K562 (cell line): ENCODE measurements at regions not wholly inside any gene's neighbourhood (a gene's known extent, or its start where the extent isn't known, plus 50 kb on each side); places are given as distances from the start of the nearest gene placed in this dataset.

ENCODE experiments used
- ATAC-seq: fragments of 200-7000 bp; cut with Tn5 transposase; 3 replicates; pipeline ENCODE4 v1.9.1; 2020; ENCODE audit warnings: moderate library complexity
- BruUV-seq: library from RNA; stranded (reverse); fragments of 400-500 nt; replicated peaks from 2 replicates; lab custom pipeline; 2021; lab: Mats Ljungman, UMichigan
- CTCF ChIA-PET: fragments of 300-600 bp; formaldehyde crosslinking; extraction: SDS; loops from one replicate; lab custom pipeline; 2021; ENCODE audit warnings: low intra/inter-chr PET ratio; lab: Yijun Ruan, JAX
- POLR2A ChIA-PET: fragments of 300-600, 350-650 bp; sonication (Branson Sonifier 250); formaldehyde crosslinking; extraction: SDS; loops from one replicate; lab custom pipeline; 2021; ENCODE audit warnings: antibody characterized with exemption, inconsistent platforms; lab: Yijun Ruan, JAX
- DNase-seq, 4 experiments: peaks; one replicate each; pipeline versions ENCODE4 v3.0.0 to v3.0.0-alpha.2; 2011 to 2018; ENCODE audit warnings: low spot score in 3 of 4, mixed read lengths in 3 of 4; ENCODE audit errors: extremely low read depth in 1 of 4
- FAIRE-seq: peaks from 2 replicates; lab custom pipeline; 2011; peaks lifted over from hg19 to GRCh38; lab: Jason Lieb, UNC
- H2AFZ ChIP-seq: 2 replicates; pipeline ENCODE4 v1.6.0; 2011; ENCODE audit warnings: low read depth, low read length, control low read depth, inconsistent platforms
- H3K27ac ChIP-seq: fragments of 200-600 bp; 3 replicates; pipeline ENCODE4 v1.8.0; 2011; ENCODE audit warnings: low read depth, mild to moderate bottlenecking, control low read depth, inconsistent platforms, low read length, moderate library complexity, mixed read lengths; ENCODE audit errors: extremely low read depth
- H3K27me3 ChIP-seq, 2 experiments: fragments of 300-600 bp in 1 of 2; 2 replicates in 1 of 2; 3 replicates in 1 of 2; pipeline versions ENCODE4 v1.6.0 to v1.8.0; 2011; ENCODE audit warnings: inconsistent platforms in 2 of 2, low read length in 2 of 2, mild to moderate bottlenecking in 1 of 2, mixed read lengths in 1 of 2, moderate library complexity in 1 of 2; ENCODE audit not compliant: control insufficient read depth in 2 of 2, insufficient read depth in 2 of 2
- H3K36me3 ChIP-seq: fragments of 300-600 bp; 3 replicates; pipeline ENCODE4 v1.8.0; 2011; ENCODE audit warnings: mild to moderate bottlenecking, low read length, inconsistent platforms; ENCODE audit not compliant: control insufficient read depth, insufficient read depth
- H3K4me1 ChIP-seq, 2 experiments: fragments of 200-600 bp in 1 of 2; replicated peaks in 1 of 2; 2 replicates in 1 of 2; 3 replicates in 1 of 2; pipeline versions ENCODE4 v1.5.1 to v1.8.0; 2011; ENCODE audit warnings: inconsistent platforms in 2 of 2, low read length in 2 of 2, mild to moderate bottlenecking in 1 of 2, mixed read lengths in 1 of 2, moderate library complexity in 1 of 2; ENCODE audit not compliant: control insufficient read depth in 2 of 2, insufficient read depth in 2 of 2
- H3K4me2 ChIP-seq: 2 replicates; pipeline ENCODE4 v1.6.1; 2011; ENCODE audit warnings: low read length, control low read depth, inconsistent platforms, mixed read lengths; ENCODE audit not compliant: insufficient read depth
- H3K4me3 ChIP-seq: fragments of 200-600 bp; sonication (generic), shearing (Covaris generic); 2 replicates; pipeline ENCODE4 v1.5.1; 2016; ENCODE audit warnings: control low read depth, inconsistent platforms
- H3K79me2 ChIP-seq: fragments of 200-600 bp; 3 replicates; pipeline ENCODE4 v1.8.0; 2011; ENCODE audit warnings: low read length, inconsistent platforms; ENCODE audit not compliant: control insufficient read depth, insufficient read depth
- H3K9ac ChIP-seq, 2 experiments: 2 replicates each; pipeline versions ENCODE4 v1.6.0 to v1.6.1; 2011; ENCODE audit warnings: low read depth in 2 of 2, low read length in 2 of 2, control low read depth in 1 of 2, inconsistent platforms in 1 of 2, mild to moderate bottlenecking in 1 of 2, mixed read lengths in 1 of 2; ENCODE audit not compliant: insufficient read depth in 1 of 2
- H3K9me1 ChIP-seq: one replicate; pipeline ENCODE4 v1.6.0; 2011; ENCODE audit warnings: inconsistent platforms, mild to moderate bottlenecking, low read length, moderate library complexity; ENCODE audit not compliant: control insufficient read depth, insufficient read depth
- H3K9me3 ChIP-seq: replicated peaks from 2 replicates; pipeline ENCODE4 v1.5.1; 2011; ENCODE audit warnings: low read depth, low read length, inconsistent platforms; ENCODE audit not compliant: control insufficient read depth, insufficient read depth
- H4K20me1 ChIP-seq: replicated peaks from 2 replicates; pipeline ENCODE4 v1.6.1; 2011; ENCODE audit warnings: low read length, inconsistent platforms, mixed read lengths; ENCODE audit not compliant: control insufficient read depth, insufficient read depth
- ESRRB ChIP-seq: fragments of 250-450 bp; sonication (Bioruptor Pico); IDR thresholded peaks from 2 replicates; pipeline ENCODE4 v1.5.0; 2020; ENCODE audit warnings: mild to moderate bottlenecking, moderate library complexity, borderline replicate concordance
- FIP1L1 ChIP-seq: fragments of 200-400 bp; formaldehyde crosslinking; IDR thresholded peaks from 2 replicates; pipeline ENCODE4 v1.6.1; 2018; ENCODE audit warnings: mild to moderate bottlenecking, low read depth, low read length; ENCODE audit not compliant: poor library complexity, severe bottlenecking
- KHSRP ChIP-seq: fragments of 450-650 bp; IDR thresholded peaks from 2 replicates; pipeline ENCODE4 v1.6.1; 2017
- MEIS2 ChIP-seq: fragments of 450-650 bp; IDR thresholded peaks from 2 replicates; pipeline ENCODE4 v1.6.1; 2014; ENCODE audit warnings: mild to moderate bottlenecking; ENCODE audit not compliant: partially characterized antibody
- NONO ChIP-seq, 2 experiments: fragments of 200-400 bp in 1 of 2; fragments of 450-650 bp in 1 of 2; formaldehyde crosslinking in 1 of 2; IDR thresholded peaks; 2 replicates each; pipeline ENCODE4 v1.6.1; 2017; ENCODE audit warnings: low read depth in 2 of 2, mild to moderate bottlenecking in 2 of 2, moderate library complexity in 2 of 2, low read length in 1 of 2
- NRF1 ChIP-seq, 2 experiments: fragments of 450-650 bp; IDR thresholded peaks in 1 of 2; conservative IDR thresholded peaks in 1 of 2; 2 replicates each; pipeline ENCODE4 v1.6.1; 2014; ENCODE audit warnings: mild to moderate bottlenecking in 2 of 2
- PHTF2 ChIP-seq: fragments of 250-450 bp; sonication (Bioruptor Pico); IDR thresholded peaks from 2 replicates; pipeline ENCODE4 v1.5.0; 2021; ENCODE audit warnings: mild to moderate bottlenecking
- PRMT5 ChIP-seq: sonication (generic); formaldehyde crosslinking; IDR thresholded peaks from 2 replicates; pipeline ENCODE4 v1.5.0; 2020; ENCODE audit warnings: missing genetic modification reagents
- RBM17 ChIP-seq: fragments of 200-400 bp; formaldehyde crosslinking; IDR thresholded peaks from 2 replicates; pipeline ENCODE4 v1.6.1; 2017; ENCODE audit warnings: low read depth, mild to moderate bottlenecking, low read length, borderline replicate concordance
- ZNF764 ChIP-seq: fragments of 250-450 bp; sonication (Bioruptor Pico); IDR thresholded peaks from 2 replicates; pipeline ENCODE4 v1.4.0; 2020; ENCODE audit warnings: low read depth, mild to moderate bottlenecking, moderate library complexity
- WGBS: fragments of 100-300 bp; shearing (Covaris generic); methylation state at CpG from one replicate; pipeline ENCODE4 v1.1.6; 2016; ENCODE audit warnings: low coverage, mixed read lengths; ENCODE audit not compliant: insufficient coverage; ENCODE audit errors: missing lambda C conversion rate; 5-methylcytosine and 5-hydroxymethylcytosine counted together
- in situ Hi-C: fragments of 300-500 bp; cut with MboI; formaldehyde crosslinking; loops from 4 replicates; pipeline ENCODE4 v1.15.0; 2018; ENCODE audit warnings: inconsistent platforms, mixed read lengths
- intact Hi-C: fragments of 100-400 bp; cut with micrococcal nuclease; formaldehyde crosslinking; loops from 2 replicates; pipeline ENCODE4 v1.14.2; 2022
- TF ChIP-seq, protein P1 (sequence below): sonication (generic); formaldehyde crosslinking; IDR thresholded peaks from 2 replicates; pipeline ENCODE4 v1.8.1; 2023; ENCODE audit warnings: missing genetic modification reagents, mild to moderate bottlenecking, borderline replicate concordance
- TF ChIP-seq, protein P2 (sequence below): fragments of 200-800 bp; sonication (Bioruptor generic); IDR thresholded peaks from 2 replicates; pipeline ENCODE4 v1.6.1; 2017; ENCODE audit warnings: missing genetic modification characterization, missing compliant biosample characterization

DNA sequence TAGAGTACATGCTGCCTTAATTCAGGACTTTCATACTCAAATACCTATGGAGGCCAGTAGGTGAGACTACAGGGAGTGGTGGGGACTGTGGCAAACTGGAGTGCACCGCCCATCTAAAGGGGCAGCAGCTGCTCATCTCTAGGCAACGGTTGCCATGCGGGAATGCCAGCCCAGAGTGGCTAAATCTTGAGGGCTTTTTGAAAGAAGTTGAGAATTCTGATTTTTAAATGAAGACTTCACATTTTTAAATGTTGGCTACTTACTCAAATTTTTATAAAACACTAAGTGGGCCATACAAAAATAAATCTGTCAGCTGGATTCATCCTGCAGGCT, 90.8 kb upstream of the PRR23E start:
- no peak for DNase-seq
- TF ChIP-seq MEIS2: no peak
- no peak for TF ChIP-seq PHTF2 (CRISPR knock-in tag)
- TF ChIP-seq FIP1L1: no peak
- TF ChIP-seq, protein P1, sequence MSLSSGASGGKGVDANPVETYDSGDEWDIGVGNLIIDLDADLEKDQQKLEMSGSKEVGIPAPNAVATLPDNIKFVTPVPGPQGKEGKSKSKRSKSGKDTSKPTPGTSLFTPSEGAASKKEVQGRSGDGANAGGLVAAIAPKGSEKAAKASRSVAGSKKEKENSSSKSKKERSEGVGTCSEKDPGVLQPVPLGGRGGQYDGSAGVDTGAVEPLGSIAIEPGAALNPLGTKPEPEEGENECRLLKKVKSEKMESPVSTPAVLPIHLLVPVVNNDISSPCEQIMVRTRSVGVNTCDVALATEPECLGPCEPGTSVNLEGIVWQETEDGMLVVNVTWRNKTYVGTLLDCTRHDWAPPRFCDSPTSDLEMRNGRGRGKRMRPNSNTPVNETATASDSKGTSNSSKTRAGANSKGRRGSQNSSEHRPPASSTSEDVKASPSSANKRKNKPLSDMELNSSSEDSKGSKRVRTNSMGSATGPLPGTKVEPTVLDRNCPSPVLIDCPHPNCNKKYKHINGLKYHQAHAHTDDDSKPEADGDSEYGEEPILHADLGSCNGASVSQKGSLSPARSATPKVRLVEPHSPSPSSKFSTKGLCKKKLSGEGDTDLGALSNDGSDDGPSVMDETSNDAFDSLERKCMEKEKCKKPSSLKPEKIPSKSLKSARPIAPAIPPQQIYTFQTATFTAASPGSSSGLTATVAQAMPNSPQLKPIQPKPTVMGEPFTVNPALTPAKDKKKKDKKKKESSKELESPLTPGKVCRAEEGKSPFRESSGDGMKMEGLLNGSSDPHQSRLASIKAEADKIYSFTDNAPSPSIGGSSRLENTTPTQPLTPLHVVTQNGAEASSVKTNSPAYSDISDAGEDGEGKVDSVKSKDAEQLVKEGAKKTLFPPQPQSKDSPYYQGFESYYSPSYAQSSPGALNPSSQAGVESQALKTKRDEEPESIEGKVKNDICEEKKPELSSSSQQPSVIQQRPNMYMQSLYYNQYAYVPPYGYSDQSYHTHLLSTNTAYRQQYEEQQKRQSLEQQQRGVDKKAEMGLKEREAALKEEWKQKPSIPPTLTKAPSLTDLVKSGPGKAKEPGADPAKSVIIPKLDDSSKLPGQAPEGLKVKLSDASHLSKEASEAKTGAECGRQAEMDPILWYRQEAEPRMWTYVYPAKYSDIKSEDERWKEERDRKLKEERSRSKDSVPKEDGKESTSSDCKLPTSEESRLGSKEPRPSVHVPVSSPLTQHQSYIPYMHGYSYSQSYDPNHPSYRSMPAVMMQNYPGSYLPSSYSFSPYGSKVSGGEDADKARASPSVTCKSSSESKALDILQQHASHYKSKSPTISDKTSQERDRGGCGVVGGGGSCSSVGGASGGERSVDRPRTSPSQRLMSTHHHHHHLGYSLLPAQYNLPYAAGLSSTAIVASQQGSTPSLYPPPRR (CRISPR knock-in tag): no peak
- TF ChIP-seq KHSRP: no peak
- no peak for TF ChIP-seq RBM17
- TF ChIP-seq NRF1 (conservative IDR thresholded peaks at IDR 0.05 in 1 of 2, IDR thresholded peaks at IDR 0.05 in 1 of 2): no peak
- no peak for TF ChIP-seq ESRRB (CRISPR knock-in tag)
- no peak for TF ChIP-seq ZNF764 (CRISPR knock-in tag)
- TF ChIP-seq NONO (IDR thresholded peaks at IDR 0.05; ENCODE audit: low read depth in 2 of 2, low read length in 1 of 2): no peak
- no peak for TF ChIP-seq PRMT5 (CRISPR knock-in tag)
- TF ChIP-seq, protein P2, sequence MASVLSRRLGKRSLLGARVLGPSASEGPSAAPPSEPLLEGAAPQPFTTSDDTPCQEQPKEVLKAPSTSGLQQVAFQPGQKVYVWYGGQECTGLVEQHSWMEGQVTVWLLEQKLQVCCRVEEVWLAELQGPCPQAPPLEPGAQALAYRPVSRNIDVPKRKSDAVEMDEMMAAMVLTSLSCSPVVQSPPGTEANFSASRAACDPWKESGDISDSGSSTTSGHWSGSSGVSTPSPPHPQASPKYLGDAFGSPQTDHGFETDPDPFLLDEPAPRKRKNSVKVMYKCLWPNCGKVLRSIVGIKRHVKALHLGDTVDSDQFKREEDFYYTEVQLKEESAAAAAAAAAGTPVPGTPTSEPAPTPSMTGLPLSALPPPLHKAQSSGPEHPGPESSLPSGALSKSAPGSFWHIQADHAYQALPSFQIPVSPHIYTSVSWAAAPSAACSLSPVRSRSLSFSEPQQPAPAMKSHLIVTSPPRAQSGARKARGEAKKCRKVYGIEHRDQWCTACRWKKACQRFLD (CRISPR knock-in tag): no peak
- TF ChIP-seq, all 486 proteins: peak for 0
- ATAC-seq: no peak

More for the DNA sequence above, 90.8 kb upstream of the PRR23E start:
- H3K79me2 ChIP-seq: no peaks in the 10 kb centered on the region
- POLR2A ChIA-PET: no interaction called here
- intact Hi-C loops: no loop called here
- H3K4me1 ChIP-seq: no peaks in the 10 kb centered on the region
- H3K4me3 ChIP-seq: no peak overlapping the region
- H2AFZ ChIP-seq: no peak overlapping the region
- CTCF ChIA-PET: no interaction called here
- H3K9me3 ChIP-seq: no peaks in the 10 kb centered on the region
- peaks cover 8 to 56% of the 10 kb centered on the region in 2 experiments; a peak in 3 of 5 replicates for H3K27me3 ChIP-seq
- no peaks in the 10 kb centered on the region for H3K36me3 ChIP-seq
- no peak overlapping the region for H3K27ac ChIP-seq
- H3K9ac ChIP-seq: no peak overlapping the region
- no peak for FAIRE-seq
- no peaks in the 10 kb centered on the region for H3K9me1 ChIP-seq
- in situ Hi-C loops: no loop called here
- no TSS peak for BruUV-seq
- H4K20me1 ChIP-seq: no peaks in the 10 kb centered on the region
- WGBS: 0% methylated on average over 3 of the region's 3 CpGs
- H3K4me2 ChIP-seq: no peak overlapping the region
